Pancreas (tissue), 10 donors: ENCODE measurements at regions not wholly inside any gene's neighbourhood (a gene's known extent, or its start where the extent isn't known, plus 50 kb on each side); places are given as distances from the start of the nearest gene placed in this dataset.

Experiments used
- ATAC-seq, 4 donors: fragments of 200-7000 bp; cut with Tn5 transposase; one replicate each; pipeline versions ENCODE4 v1.8.0 to v1.9.1; 2020; ENCODE audit warnings: mild to moderate bottlenecking in 4 of 4, moderate library complexity in 4 of 4
- DNase-seq, 6 donors: peaks; one replicate each; pipeline ENCODE4 v3.0.0-alpha.2; 2020
- FAIRE-seq: peaks from 2 replicates; lab custom pipeline; 2012; peaks lifted over from hg19 to GRCh38; lab: Jason Lieb, UNC
- H3K27ac ChIP-seq, 4 donors: fragments of 200-600 bp; sonication (generic); 1 replicate in 3 of 4; 2 replicates in 1 of 4; pipeline versions ENCODE4 v1.5.0 to v1.8.0; 2020
- H3K27me3 ChIP-seq, 4 donors: fragments of 200-600 bp; one replicate each; pipeline ENCODE4 v1.8.0; 2021
- H3K36me3 ChIP-seq, 3 donors: fragments of 200-600 bp; sonication (generic) in 1 of 3; one replicate each; pipeline versions ENCODE4 v1.5.0 to v1.8.0; 2020 to 2021
- H3K4me1 ChIP-seq, 3 donors: fragments of 200-600 bp; one replicate each; pipeline ENCODE4 v1.8.0; 2021
- H3K4me3 ChIP-seq, 4 donors: fragments of 200-600 bp; sonication (generic) in 2 of 4; one replicate each; pipeline versions ENCODE4 v1.5.0 to v1.8.0; 2020 to 2021
- H3K9me3 ChIP-seq, 4 donors: fragments of 200-600 bp; one replicate each; pipeline ENCODE4 v1.8.0; 2021
- CTCF ChIP-seq, 4 donors: fragments of 200-600 bp; sonication (generic) in 3 of 4; IDR thresholded peaks; one replicate each; pipeline versions ENCODE4 v1.5.0 to v1.8.0; 2021; ENCODE audit warnings: antibody characterized with exemption in 4 of 4
- WGBS, 2 donors: extraction: QIAGEN DNeasy Blood & Tissue Kit; methylation state at CpG; one replicate each; pipeline ENCODE4 v1.1.7; 2013; 5-methylcytosine and 5-hydroxymethylcytosine counted together
- intact Hi-C, 3 donors: fragments of 100-400 bp; cut with DNase I; formaldehyde crosslinking; loops; one replicate each; pipeline versions ENCODE4 v1.11.1 to v1.14.2; 2022
- donor health status: healthy with polysubstance abuse.
- donor health status: DM: no; HTN: no; CAD: no; lungs with moderate emphysema.
- donor health status: DM: no; HTN: no; CAD: no.
- donor health status: control.
- donor health status: control.
- donor health status: Bipolar disorder and iron deficiency.
- donor health status: DM: yes; HTN: yes; CAD: no.
- donor health status: DM: no; HTN: no; CAD: no.
- donor health status: DM: no; HTN: no; CAD: no.
- donor health status: DM: yes; HTN: yes; CAD: no.

DNA sequence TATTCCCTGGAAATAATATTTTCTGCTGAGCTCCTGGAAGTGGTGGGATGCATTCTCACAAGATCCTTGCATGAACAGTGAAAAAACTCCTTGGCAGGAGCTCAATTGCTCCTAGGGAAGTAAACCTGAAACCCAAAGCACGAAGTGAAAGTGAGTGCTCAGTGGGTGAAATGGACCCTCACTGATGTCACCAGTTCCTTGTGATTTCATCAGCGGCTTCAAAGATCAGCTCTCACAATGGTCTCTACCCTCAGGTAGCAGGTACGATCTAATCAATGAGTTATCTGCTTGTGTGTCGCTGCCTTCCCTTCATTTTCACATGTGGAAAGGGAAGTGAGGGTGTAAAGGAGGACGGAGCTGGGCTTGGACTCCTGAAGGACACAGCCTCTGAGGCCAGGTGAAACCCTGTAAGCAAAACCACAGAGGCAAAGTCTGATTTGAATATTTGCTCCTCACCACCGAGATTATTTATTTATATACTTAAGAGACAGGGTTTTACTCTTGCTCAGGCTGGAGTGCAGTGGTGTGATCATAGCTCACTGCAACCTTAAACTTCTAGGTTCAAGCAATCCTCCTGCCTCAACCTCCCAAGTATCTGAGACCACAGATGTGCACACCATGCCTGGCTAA is 255.4 kb upstream of the LYZL1 start:
- Histone ChIP-seq H3K4me3 (no peak overlapping the region), H3K9me3 (no peaks in the 10 kb centered on the region), H3K36me3 (no peaks in the 10 kb centered on the region), H3K4me1 (no peaks in the 10 kb centered on the region), H3K27ac (no peak overlapping the region), H3K27me3 (no peaks in the 10 kb centered on the region)
- intact Hi-C loops: no loop called here
- FAIRE-seq: no peak
- no peak for DNase-seq
- ATAC-seq: no peak
- no peak for TF ChIP-seq CTCF (IDR thresholded peaks at IDR 0.05)
- WGBS, 2 donors: 60 to 70% methylated on average over 6 of the region's 6 CpGs

DNA sequence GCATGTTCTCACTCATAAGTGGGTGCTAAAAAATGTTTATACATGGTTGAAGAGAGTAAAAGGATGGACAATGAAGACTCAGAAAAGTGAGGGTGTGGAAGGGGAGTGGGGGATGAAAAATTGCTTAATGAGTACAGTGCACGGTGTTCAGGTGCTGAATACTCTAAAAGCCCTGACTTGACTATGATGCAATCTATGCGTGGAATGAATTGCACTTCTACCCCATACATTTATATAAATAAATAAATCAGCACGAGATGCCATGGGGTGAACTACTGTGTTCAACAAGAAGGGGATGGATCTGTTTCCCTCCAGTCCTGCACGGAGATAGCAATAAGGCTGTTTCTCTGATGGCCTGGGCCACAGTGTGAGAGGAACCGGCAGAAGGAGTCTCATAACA is 254.3 kb upstream of the LYZL1 start:
- no peaks in the 10 kb centered on the region for H3K9me3 ChIP-seq
- no peak for FAIRE-seq
- no peak overlapping the region for H3K27ac ChIP-seq
- DNase-seq: no peak
- no peak overlapping the region for H3K4me3 ChIP-seq
- no peak for TF ChIP-seq CTCF (IDR thresholded peaks at IDR 0.05)
- intact Hi-C loops: no loop called here
- no peaks in the 10 kb centered on the region for H3K4me1 ChIP-seq
- no peaks in the 10 kb centered on the region for H3K27me3 ChIP-seq
- 53 to 66% methylated on average over 5 of the region's 5 CpGs for WGBS, 2 donors
- H3K36me3 ChIP-seq: no peaks in the 10 kb centered on the region
- ATAC-seq: no peak

GRCh38 chr10:29035721-29036120 is 253.1 kb upstream of the LYZL1 start:
- FAIRE-seq: no peak
- intact Hi-C loops: no loop called here

GRCh38 chr10:29037348-29038113 is 251.3 kb upstream of the LYZL1 start:
- Histone ChIP-seq H3K27ac (no peak overlapping the region), H3K27me3 (no peaks in the 10 kb centered on the region), H3K9me3 (peaks cover 0 to 2% (median 0%) of the 10 kb centered on the region in 4 donors), H3K4me3 (no peak overlapping the region), H3K4me1 (no peaks in the 10 kb centered on the region), H3K36me3 (no peaks in the 10 kb centered on the region)
- FAIRE-seq (no peak), ATAC-seq (no peak), DNase-seq (no peak)
- WGBS, 2 donors: 77 to 82% methylated on average over 12 of the region's 12 CpGs
- intact Hi-C loops: no loop called here
- TF ChIP-seq CTCF (IDR thresholded peaks at IDR 0.05): no peak

More at GRCh38 chr10:29035721-29036120, 253.1 kb upstream of the LYZL1 start:
- WGBS, 2 donors: 74 to 76% methylated on average over 2 of the region's 2 CpGs
- no peaks in the 10 kb centered on the region for H3K9me3 ChIP-seq
- no peak for DNase-seq
- no peaks in the 10 kb centered on the region for H3K36me3 ChIP-seq
- no peaks in the 10 kb centered on the region for H3K27me3 ChIP-seq
- H3K4me3 ChIP-seq: no peak overlapping the region
- no peak overlapping the region for H3K27ac ChIP-seq
- TF ChIP-seq CTCF (IDR thresholded peaks at IDR 0.05): no peak
- no peak for ATAC-seq
- H3K4me1 ChIP-seq: no peaks in the 10 kb centered on the region

DNA sequence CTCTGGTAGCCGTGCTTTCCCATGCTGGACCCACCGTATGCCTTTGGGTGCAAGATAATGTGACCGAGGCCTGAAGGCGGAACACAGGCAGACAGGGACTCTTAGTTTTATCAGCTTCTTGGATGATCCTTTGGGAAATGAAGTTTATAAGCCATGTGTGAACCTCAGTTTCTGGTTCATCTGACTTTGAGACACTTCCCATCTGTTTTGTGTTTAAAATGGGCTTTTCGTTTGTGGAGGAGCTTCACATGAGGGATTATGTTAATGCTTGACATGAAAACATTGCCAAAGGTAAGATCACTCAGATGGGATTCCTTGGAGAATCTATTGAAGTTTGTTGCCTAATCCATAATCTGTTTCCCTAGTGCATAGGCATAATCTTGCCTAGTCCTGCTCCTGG is 249.8 kb upstream of the LYZL1 start:
- no peak for TF ChIP-seq CTCF (IDR thresholded peaks at IDR 0.05)
- no peaks in the 10 kb centered on the region for H3K4me1 ChIP-seq
- H3K4me3 ChIP-seq: no peak overlapping the region
- 74 to 88% methylated on average over 5 of the region's 5 CpGs for WGBS, 2 donors
- intact Hi-C loops: no loop called here
- no peaks in the 10 kb centered on the region for H3K36me3 ChIP-seq
- ATAC-seq (no peak), DNase-seq (no peak), FAIRE-seq (no peak)
- H3K9me3 ChIP-seq: peaks cover 0 to 4% (median 0%) of the 10 kb centered on the region in 4 donors
- no peaks in the 10 kb centered on the region for H3K27me3 ChIP-seq
- H3K27ac ChIP-seq: no peak overlapping the region
